HL-60 (cell line): ENCODE measurements at regions not wholly inside any gene's neighbourhood (a gene's known extent, or its start where the extent isn't known, plus 50 kb on each side); places are given as distances from the start of the nearest gene placed in this dataset.

Source experiments
- GABPA ChIP-seq: IDR thresholded peaks from 2 replicates; pipeline ENCODE4 v1.6.1; 2012; ENCODE audit warnings: low read depth
- POLR2AphosphoS5 ChIP-seq: IDR thresholded peaks from 2 replicates; pipeline ENCODE4 v1.6.1; 2012; ENCODE audit warnings: low read depth
- SPI1 ChIP-seq: IDR thresholded peaks from 2 replicates; pipeline ENCODE4 v1.6.1; 2012; ENCODE audit warnings: low read depth, mild to moderate bottlenecking, borderline replicate concordance
- TF ChIP-seq, protein P1 (sequence below): IDR thresholded peaks from 2 replicates; pipeline ENCODE4 v1.6.1; 2012; ENCODE audit warnings: low read depth; ENCODE audit not compliant: insufficient replicate concordance
- TF ChIP-seq, protein P2 (sequence below): IDR thresholded peaks from one replicate; pipeline ENCODE4 v1.5.1; 2011; ENCODE audit warnings: low read length, control low read depth, inconsistent platforms; ENCODE audit not compliant: insufficient read depth

DNA sequence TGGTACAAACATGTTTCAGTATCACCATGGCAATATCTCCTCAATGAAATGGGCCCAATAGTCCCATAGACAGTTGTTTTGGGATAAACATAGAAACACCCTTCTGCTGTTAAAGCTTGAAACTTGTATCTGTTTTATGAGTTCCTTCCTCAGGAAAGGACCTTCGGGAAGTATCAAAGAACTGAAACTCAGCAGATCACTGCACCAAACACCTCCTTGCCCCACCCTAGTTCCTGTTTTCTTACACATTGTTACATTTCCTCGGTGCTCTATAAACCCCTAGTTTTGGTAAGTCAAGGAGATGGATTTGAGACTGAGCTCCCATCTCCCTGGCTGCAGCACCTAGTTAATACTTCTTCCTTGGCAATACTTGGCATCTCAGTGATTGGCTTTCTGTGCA, 73.8 kb upstream of the ECI2 start:
- TF ChIP-seq, protein P1, sequence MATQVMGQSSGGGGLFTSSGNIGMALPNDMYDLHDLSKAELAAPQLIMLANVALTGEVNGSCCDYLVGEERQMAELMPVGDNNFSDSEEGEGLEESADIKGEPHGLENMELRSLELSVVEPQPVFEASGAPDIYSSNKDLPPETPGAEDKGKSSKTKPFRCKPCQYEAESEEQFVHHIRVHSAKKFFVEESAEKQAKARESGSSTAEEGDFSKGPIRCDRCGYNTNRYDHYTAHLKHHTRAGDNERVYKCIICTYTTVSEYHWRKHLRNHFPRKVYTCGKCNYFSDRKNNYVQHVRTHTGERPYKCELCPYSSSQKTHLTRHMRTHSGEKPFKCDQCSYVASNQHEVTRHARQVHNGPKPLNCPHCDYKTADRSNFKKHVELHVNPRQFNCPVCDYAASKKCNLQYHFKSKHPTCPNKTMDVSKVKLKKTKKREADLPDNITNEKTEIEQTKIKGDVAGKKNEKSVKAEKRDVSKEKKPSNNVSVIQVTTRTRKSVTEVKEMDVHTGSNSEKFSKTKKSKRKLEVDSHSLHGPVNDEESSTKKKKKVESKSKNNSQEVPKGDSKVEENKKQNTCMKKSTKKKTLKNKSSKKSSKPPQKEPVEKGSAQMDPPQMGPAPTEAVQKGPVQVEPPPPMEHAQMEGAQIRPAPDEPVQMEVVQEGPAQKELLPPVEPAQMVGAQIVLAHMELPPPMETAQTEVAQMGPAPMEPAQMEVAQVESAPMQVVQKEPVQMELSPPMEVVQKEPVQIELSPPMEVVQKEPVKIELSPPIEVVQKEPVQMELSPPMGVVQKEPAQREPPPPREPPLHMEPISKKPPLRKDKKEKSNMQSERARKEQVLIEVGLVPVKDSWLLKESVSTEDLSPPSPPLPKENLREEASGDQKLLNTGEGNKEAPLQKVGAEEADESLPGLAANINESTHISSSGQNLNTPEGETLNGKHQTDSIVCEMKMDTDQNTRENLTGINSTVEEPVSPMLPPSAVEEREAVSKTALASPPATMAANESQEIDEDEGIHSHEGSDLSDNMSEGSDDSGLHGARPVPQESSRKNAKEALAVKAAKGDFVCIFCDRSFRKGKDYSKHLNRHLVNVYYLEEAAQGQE = no peak
- TF ChIP-seq SPI1 = no peak
- TF ChIP-seq, protein P2, sequence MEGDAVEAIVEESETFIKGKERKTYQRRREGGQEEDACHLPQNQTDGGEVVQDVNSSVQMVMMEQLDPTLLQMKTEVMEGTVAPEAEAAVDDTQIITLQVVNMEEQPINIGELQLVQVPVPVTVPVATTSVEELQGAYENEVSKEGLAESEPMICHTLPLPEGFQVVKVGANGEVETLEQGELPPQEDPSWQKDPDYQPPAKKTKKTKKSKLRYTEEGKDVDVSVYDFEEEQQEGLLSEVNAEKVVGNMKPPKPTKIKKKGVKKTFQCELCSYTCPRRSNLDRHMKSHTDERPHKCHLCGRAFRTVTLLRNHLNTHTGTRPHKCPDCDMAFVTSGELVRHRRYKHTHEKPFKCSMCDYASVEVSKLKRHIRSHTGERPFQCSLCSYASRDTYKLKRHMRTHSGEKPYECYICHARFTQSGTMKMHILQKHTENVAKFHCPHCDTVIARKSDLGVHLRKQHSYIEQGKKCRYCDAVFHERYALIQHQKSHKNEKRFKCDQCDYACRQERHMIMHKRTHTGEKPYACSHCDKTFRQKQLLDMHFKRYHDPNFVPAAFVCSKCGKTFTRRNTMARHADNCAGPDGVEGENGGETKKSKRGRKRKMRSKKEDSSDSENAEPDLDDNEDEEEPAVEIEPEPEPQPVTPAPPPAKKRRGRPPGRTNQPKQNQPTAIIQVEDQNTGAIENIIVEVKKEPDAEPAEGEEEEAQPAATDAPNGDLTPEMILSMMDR = no peak
- TF ChIP-seq GABPA = no peak
- no peak for TF ChIP-seq POLR2AphosphoS5
